GM19324 (cell line): ENCODE measurements at regions not wholly inside any gene's neighbourhood (a gene's known extent, or its start where the extent isn't known, plus 50 kb on each side); places are given as distances from the start of the nearest gene placed in this dataset.

Experiments used
- ATAC-seq: cut with Tn5 transposase; IDR thresholded peaks from one replicate; pipeline ENCODE4 v1.9.1; 2021; ENCODE audit warnings: mild to moderate bottlenecking, moderate library complexity; ENCODE audit not compliant: unreplicated experiment, low FRiP score

DNA sequence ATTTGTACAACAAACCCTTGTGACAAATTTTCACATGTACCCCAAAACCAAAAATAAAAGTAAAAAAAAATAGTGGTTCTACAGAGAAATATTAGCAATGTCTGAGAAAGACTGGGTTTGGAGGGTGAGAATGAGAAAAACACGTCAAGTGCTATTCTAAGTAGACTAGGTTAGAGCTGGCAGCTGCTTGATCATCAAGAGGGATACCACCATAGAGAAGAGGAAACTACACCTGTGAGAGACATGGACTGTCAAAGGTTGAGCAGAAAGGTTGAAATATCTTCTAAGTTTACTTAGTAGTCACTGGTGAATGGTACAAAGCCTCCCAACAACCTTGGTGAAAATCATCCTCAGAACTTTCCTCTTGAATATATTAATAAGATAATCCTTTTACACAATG is 126.9 kb upstream of the ITGA4 start:
- no peak for ATAC-seq

DNA sequence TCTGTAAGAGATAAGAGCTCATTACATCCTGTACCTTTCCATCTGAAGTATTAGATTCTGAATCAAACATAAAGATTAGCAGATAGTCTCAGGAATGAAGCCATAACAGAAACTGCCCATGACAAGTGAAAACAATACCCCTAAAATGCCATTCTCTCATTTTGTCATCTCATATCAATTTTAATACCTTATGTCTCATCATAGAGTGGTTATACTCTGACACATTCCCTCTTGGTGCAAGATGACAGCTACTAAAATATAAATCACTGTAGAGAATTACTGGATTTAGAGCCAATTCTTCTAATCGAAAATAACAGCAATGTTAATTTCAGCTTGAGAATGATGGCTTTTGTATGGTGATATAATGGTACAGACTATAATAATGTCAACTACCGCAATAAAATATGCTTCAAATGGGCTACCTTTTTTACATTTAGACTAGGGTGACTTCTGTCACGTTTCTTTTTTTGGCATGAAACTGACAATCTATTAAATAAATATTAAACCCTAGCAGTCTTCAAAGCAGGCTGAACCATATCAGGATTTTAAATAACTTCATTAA is 125.1 kb upstream of the ITGA4 start:
- ATAC-seq, result no peak

DNA sequence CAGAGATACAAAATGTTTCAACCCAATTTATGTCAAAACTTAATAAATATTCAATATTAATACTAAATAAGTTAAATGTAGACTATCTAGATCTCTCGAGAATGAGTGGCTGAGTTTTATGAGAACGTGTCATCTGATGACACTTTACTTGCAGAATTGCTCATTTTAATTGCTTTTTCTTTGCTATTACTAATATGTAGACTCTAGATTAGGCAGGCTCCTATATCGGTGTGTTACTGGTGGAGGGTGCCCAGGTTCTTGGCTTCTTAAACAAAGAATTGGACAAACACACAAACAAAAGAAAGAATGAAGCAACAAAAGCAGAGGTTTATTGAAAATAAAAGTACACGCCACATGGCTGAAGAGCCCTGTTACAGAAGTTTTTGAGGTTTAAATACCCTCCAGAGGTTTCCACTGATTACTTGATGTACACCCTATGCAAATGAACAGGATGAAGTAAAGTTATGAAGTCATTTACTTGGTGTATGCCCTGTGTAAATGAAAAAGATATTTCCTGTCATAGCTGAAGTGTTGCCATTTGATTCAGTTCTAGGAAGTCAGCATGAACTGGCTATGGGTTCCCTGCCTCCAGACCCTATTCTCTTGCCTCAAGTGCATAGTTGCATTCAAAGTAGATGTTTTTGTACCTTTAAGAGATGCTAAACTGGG is 122.9 kb upstream of the ITGA4 start:
- ATAC-seq, result no peak

GRCh38 chr2:181340891-181341290 is 116.3 kb upstream of the ITGA4 start:
- no peak for ATAC-seq

- no peak for ATAC-seq
Observed at GRCh38 chr2:181341855-181342600, 115.2 kb upstream of the ITGA4 start.

DNA sequence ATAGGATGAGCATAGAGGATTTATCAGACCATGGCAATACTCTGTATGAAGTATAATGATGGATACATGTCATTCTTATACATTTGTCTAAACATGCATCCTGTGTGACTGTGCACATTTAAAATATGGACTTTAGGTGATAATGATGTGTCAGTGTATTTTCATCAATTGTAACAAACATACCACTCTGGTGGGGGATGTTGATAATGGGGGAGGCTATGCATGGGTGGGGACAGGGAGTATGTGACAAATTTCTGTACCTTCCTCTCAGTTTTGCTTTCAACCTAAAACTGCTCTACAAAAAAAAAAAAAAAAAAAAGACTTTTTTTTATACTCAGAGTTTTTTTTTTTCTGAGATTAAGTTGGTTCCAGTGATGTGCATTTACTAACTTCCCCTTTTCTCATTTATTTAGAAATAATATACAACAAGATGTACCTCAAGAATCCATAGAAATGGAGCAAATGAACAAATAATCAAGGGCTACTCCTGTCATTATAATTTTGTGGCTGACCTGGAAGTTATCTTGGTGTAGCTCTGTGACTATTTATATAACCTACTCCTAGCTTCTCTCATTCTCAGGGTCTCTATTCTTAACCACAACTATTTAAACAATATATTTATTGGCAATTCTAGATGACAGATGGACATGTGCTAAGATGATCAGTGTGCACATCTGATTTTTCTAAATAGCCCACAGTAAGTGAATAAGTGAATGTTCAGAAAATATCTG is 108.9 kb upstream of the ITGA4 start:
- peak; percentile 65 for ATAC-seq

DNA sequence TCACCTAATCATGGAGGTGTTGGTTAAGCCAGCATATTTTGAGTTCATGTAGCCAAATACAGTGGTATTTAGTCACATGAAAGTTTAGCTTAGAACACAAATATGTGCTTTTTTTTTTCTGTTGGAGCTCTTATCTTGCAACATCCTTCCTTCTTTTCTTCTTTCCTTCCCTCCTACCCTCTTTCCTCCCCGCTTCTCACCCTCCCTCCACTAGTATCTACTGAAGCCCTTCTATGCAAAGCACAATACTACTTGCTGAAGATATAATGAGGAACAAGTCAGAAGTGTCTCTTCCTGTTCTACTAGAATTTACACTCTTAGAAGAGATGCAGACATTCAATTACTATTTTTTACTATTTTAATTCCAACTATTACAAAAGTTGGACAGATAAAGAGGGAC is 105.0 kb upstream of the ITGA4 start:
- ATAC-seq, result no peak

DNA sequence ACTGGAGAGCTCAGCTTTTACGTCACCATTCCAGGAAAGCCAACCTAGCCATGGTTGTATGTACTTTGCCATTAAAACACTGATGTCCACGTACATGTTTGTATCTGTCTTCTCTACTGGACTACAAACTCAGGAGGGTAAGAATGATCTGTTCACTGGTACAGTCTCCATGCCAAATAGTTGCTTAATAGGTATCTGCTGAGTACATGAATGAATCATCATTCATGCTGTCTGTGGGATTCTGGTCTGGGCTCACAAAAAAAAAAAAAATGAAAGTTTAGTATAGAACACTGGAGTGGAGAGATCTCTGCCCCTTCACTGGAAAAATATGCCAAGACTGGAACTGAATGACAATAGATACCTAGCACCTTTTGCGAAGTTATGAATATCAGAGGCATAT is 102.6 kb upstream of the ITGA4 start:
- ATAC-seq, result no peak

GRCh38 chr2:181356526-181357130 is 100.6 kb upstream of the ITGA4 start:
- ATAC-seq, result no peak

DNA sequence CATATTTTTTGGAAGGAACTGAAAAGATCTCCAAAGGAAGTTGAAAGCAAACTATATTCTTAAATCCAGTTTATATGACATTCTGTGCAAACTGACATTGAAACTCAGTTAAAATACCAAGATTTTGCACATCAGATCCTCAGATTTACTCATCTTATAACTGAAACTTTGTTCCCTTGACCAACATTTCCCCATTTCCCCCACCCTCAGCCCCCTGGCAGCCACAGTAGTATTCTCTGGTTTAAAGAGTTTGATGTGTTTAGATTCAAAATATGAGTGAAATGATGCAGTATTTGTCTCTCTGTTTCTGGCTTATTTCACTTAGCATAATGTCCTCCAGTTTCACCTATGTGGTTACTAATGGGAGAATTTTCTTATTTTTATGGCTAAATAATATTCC is 99.2 kb upstream of the ITGA4 start:
- no peak for ATAC-seq

DNA sequence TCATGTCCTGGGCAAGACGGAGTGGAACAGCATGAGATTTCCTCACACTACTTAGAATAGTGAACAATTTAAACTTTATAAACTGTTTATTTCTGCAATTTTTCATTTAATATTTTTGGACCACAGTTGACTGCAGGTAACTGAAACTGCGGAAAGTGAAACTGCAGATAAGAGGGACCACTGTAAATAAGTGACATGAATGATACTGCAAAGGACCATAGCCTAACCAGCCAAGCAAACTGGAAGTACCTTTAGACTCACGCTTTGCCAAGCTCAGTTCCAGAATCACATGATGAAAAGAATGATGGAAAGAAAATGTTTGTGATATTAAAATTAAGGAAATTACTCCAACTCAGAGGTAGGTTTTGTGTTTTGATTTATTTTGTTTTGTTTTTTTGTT is 94.6 kb upstream of the ITGA4 start:
- ATAC-seq, result no peak

DNA sequence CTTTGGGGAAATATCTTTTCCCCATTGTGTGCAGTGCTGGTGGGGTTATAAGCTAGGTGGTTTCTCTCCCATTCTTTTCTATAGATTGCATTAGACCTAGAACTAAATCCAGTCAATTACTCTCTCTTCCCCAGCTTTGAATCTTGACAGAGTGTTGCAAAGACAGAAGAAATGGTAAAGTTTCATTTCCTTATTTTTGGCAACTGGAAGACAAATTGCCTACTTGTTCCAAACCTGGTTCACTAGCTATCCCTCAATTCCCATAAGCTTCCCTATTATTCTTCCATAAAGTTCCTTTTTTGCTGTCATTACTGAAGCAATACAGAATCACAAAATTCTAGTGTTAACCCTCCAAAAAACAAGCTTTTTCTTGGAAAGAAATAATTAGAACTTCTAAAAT is 94.0 kb upstream of the ITGA4 start:
- ATAC-seq, result no peak

DNA sequence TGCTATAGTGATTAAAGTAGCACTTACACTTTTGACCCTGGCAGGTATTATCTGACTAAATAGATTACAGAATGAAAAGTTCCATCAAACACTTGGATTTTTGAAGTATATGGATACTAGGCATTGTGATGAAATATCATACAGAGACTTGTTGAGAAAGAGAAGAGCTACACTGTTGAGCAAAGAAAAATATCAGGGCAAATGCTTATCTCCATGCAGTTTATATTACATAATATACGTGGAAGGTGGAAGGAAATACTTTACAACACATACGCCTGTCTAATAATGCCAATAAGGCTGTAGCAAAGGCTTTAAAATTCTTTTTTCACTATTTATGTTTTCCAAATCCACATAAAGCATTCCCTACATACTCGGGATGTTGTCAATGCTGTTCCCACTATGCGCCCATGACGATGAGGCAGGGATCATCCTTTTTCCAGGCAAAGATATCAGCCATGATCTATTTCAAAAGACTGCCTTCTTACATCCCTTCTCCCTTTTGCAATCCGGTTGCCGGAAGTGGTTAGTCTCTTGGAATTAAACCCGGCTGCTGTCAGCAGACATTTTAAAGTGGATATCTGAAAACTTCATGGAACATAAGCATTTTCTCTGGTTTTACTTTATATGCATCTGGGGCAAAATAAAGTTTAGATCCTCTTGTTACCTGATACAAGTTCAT is 92.6 kb upstream of the ITGA4 start:
- no peak for ATAC-seq

DNA sequence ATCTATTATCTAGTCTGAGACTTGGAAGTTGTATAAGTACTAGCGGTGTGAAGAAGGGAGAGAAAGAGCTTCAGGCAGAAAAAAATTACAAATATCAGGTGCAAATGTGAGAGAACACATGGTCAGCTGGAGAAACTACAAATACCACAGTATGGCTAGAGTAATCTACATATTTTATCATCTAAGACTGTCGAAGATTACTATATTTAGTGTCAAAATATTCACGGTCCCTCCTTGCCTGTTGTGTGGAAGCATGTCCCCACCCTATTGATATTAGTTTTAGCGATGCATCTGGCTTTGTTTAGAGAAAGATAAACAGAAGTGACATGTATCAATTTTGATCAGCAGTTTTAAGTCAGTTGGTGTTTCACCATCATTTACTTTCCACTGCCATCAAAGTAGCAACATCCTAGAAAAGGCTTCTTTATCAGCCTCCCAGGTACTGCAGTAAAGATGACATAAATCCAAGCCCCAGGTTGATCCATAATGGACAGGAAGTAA is 90.5 kb upstream of the ITGA4 start:
- no peak for ATAC-seq

DNA sequence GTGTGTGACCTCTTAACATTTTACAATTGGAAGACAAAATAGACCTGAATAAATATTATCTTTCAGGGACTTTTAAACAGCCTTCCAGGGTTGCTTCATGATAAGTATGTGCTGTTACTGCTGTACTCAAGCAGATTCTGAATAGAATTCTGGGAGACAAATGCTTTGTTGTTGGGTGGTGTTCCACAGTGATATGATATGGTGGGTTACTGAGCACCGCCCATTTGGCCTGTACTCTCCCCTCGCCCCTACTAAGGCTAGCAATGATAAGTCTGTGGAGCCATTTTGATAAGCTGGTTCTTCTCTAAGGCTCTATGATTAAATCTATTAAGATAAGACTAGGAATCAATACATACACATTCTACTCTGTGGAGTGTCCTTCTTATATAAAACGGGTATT is 89.8 kb upstream of the ITGA4 start:
- ATAC-seq, result no peak

DNA sequence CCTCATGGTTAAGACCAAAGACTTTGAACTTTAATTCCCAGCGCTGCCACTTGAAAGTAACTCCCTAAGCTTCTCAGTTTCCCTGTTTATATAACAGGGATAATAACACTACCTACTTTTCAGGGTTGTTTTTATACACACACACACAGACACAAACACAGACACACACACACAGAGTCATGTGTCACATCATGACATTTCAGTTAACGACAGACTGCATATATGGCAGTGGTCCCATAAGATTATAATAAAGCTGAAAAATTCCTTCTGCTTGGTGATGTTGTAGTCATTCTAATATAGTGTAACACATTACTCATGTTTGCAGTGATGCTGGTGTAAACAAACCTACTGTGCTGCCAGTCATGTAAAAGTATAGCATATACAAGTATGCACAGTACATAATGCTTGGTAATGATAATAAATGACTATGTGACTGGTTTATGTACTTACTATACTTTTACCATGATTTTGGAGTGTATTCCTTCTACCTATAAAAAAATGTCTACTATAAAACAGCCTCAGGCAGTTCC is 89.2 kb upstream of the ITGA4 start:
- no peak for ATAC-seq

- ATAC-seq, result no peak
Observed at GRCh38 chr2:181370126-181370525, 87.1 kb upstream of the ITGA4 start.

DNA sequence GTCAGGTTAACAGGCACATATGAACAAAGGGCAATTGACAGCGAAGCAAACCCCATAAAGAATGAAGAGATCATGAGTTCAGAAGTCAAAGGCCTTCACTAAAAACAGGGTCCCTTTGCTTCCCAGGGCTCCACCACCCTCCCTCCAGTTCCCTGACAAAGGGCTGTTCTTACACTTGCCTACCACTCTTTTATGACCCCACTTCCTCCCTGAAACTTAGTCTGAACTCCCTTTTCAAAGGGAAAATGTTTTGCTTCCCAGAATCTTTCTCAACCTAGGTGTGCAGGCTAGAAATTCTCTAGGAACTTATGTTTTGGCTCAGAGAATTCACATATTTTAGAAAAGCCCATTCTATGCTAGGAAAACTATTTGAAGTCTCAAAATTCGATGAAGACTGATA is 86.0 kb upstream of the ITGA4 start:
- no peak for ATAC-seq

- ATAC-seq, result no peak
Observed at GRCh38 chr2:181371782-181372645, 85.2 kb upstream of the ITGA4 start.
